Gastrocnemius medialis (tissue), 4 donors: ENCODE measurements at regions not wholly inside any gene's neighbourhood (a gene's known extent, or its start where the extent isn't known, plus 50 kb on each side); places are given as distances from the start of the nearest gene placed in this dataset.

Experiments used
- CTCF ChIP-seq, 5 experiments: fragments of 450-650 bp in 3 of 5; fragments of 200-600 bp in 2 of 5; sonication (generic) in 2 of 5; IDR thresholded peaks in 4 of 5; conservative IDR thresholded peaks in 1 of 5; 1 replicate in 4 of 5; 2 replicates in 1 of 5; pipeline ENCODE4 v1.5.1; 2016 to 2019; ENCODE audit warnings: antibody characterized with exemption in 5 of 5, mild to moderate bottlenecking in 3 of 5, moderate library complexity in 3 of 5
- POLR2A ChIP-seq, 2 donors: fragments of 450-650 bp; IDR thresholded peaks; one replicate each; pipeline ENCODE4 v1.6.1; 2017; ENCODE audit warnings: antibody characterized with exemption in 2 of 2, mild to moderate bottlenecking in 2 of 2, moderate library complexity in 2 of 2

- TF ChIP-seq POLR2A (IDR thresholded peaks at IDR 0.05) (no peak), CTCF (IDR thresholded peaks at IDR 0.05 in 4 of 5, conservative IDR thresholded peaks at IDR 0.05 in 1 of 5) (no peak)
Measured at GRCh38 chr1:73771396-73771795, 426.6 kb downstream of the LRRIQ3 start.
